HL-60 (cell line): ENCODE measurements at regions not wholly inside any gene's neighbourhood (a gene's known extent, or its start where the extent isn't known, plus 50 kb on each side); places are given as distances from the start of the nearest gene placed in this dataset.

ENCODE experiments used
- DNase-seq, 2 experiments: peaks; one replicate each; pipeline ENCODE4 v3.0.0-alpha.2; 2010 to 2020; ENCODE audit warnings: low read depth in 1 of 2, low spot score in 1 of 2
- H3K27ac ChIP-seq: fragments of 250-450 bp; sonication (Bioruptor Pico); replicated peaks from 2 replicates; pipeline ENCODE4 v1.5.1; 2020; ENCODE audit warnings: mild to moderate bottlenecking, moderate library complexity
- H3K27me3 ChIP-seq: fragments of 250-450 bp; sonication (Bioruptor Pico); 2 replicates; pipeline ENCODE4 v1.5.1; 2021; ENCODE audit warnings: mild to moderate bottlenecking, moderate library complexity; ENCODE audit not compliant: insufficient read depth, poor library complexity, severe bottlenecking
- H3K4me3 ChIP-seq: replicated peaks from 2 replicates; pipeline ENCODE4 v1.5.1; 2011; ENCODE audit warnings: mild to moderate bottlenecking, control low read depth, low read length; ENCODE audit not compliant: insufficient read depth
- CTCF ChIP-seq: IDR thresholded peaks from one replicate; pipeline ENCODE4 v1.5.1; 2011; ENCODE audit warnings: low read length, control low read depth, inconsistent platforms; ENCODE audit not compliant: insufficient read depth
- GABPA ChIP-seq: IDR thresholded peaks from 2 replicates; pipeline ENCODE4 v1.6.1; 2012; ENCODE audit warnings: low read depth
- POLR2AphosphoS5 ChIP-seq: IDR thresholded peaks from 2 replicates; pipeline ENCODE4 v1.6.1; 2012; ENCODE audit warnings: low read depth
- REST ChIP-seq: IDR thresholded peaks from 2 replicates; pipeline ENCODE4 v1.6.1; 2012; ENCODE audit warnings: low read depth; ENCODE audit not compliant: insufficient replicate concordance
- SPI1 ChIP-seq: IDR thresholded peaks from 2 replicates; pipeline ENCODE4 v1.6.1; 2012; ENCODE audit warnings: low read depth, mild to moderate bottlenecking, borderline replicate concordance

- Histone ChIP-seq H3K27me3 (peaks cover 2% of the 10 kb centered on the region), H3K4me3 (no peak overlapping the region), H3K27ac (no peak overlapping the region)
- DNase-seq: no peak
- TF ChIP-seq POLR2AphosphoS5: no peak
- TF ChIP-seq SPI1: no peak
- no peak for TF ChIP-seq GABPA
- TF ChIP-seq REST: no peak
- TF ChIP-seq CTCF: no peak
Measured at GRCh38 chr14:55954108-55954507, 164.1 kb upstream of the PELI2 start.

- DNase-seq: no peak
- H3K27me3 ChIP-seq: peaks cover 2% of the 10 kb centered on the region
- TF ChIP-seq POLR2AphosphoS5 (no peak), CTCF (no peak), REST (no peak), GABPA (no peak), SPI1 (no peak)
- H3K4me3 ChIP-seq: no peak overlapping the region
- no peak overlapping the region for H3K27ac ChIP-seq
Measured at GRCh38 chr14:55955175-55955574, 163.0 kb upstream of the PELI2 start.

- Histone ChIP-seq H3K27me3 (no peaks in the 10 kb centered on the region), H3K27ac (no peak overlapping the region), H3K4me3 (no peak overlapping the region)
- DNase-seq: no peak
- TF ChIP-seq POLR2AphosphoS5 (no peak), SPI1 (no peak), CTCF (no peak), GABPA (no peak), REST (no peak)
Measured at GRCh38 chr14:55957950-55958349, 160.3 kb upstream of the PELI2 start.
